ENCODE measurements at regions not wholly inside any gene's neighbourhood (a gene's known extent, or its start where the extent isn't known, plus 50 kb on each side); places are given as distances from the start of the nearest gene placed in this dataset.

GRCh38 chr1:102097451-102097850 is 100.7 kb upstream of the OLFM3 start:
- no peaks in the 10 kb centered on the region for H3K27me3 Mint-ChIP-seq (ENCODE audit: low read depth)
- H3K9me3 Mint-ChIP-seq = no peaks in the 10 kb centered on the region
- CTCF ChIA-PET = no interaction called here
- DNase-seq = no peak
- no peak overlapping the region for H3K27ac Mint-ChIP-seq
- H3K4me3 Mint-ChIP-seq = no peak overlapping the region
- H3K36me3 Mint-ChIP-seq (ENCODE audit: low read depth) = no peaks in the 10 kb centered on the region
- H3K4me1 Mint-ChIP-seq (ENCODE audit: low read depth) = no peaks in the 10 kb centered on the region
- intact Hi-C loops (cut with micrococcal nuclease) = no loop called here

- H3K4me3 Mint-ChIP-seq = no peak overlapping the region
- H3K9me3 Mint-ChIP-seq = no peaks in the 10 kb centered on the region
Observed at GRCh38 chr1:102096162-102096561, 99.4 kb upstream of the OLFM3 start.

DNA sequence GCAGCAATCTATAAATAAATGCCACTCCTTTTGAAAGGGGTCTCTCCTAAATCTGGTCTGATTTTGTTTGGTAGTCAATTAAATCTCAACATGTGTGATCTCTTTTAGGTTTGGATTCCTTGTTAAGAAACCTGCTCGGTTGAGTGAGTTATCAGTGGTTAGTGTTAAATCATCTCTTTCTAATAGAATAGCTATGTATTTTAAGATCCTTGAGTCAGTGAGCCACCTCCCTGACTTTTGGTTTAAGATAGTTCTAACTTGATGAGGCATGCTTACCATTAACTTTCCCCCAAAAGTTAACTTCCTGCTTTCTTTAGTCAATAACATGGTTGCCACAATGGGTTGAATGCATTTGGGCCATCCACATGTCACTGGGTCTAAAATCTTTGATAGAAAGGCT is 93.1 kb upstream of the OLFM3 start:
- Mint-ChIP-seq H3K4me3 (no peak overlapping the region), H3K9me3 (no peaks in the 10 kb centered on the region), H3K27ac (no peak overlapping the region), H3K36me3 (ENCODE audit: low read depth) (no peaks in the 10 kb centered on the region), H3K27me3 (ENCODE audit: low read depth) (no peaks in the 10 kb centered on the region), H3K4me1 (ENCODE audit: low read depth) (no peaks in the 10 kb centered on the region)
- intact Hi-C loops (cut with micrococcal nuclease) = no loop called here
- CTCF ChIA-PET = no interaction called here
- DNase-seq = no peak

More at GRCh38 chr1:102096162-102096561, 99.4 kb upstream of the OLFM3 start:
- CTCF ChIA-PET = no interaction called here
- intact Hi-C loops (cut with micrococcal nuclease) = no loop called here
- Mint-ChIP-seq H3K27me3 (ENCODE audit: low read depth) (no peaks in the 10 kb centered on the region), H3K4me1 (ENCODE audit: low read depth) (no peaks in the 10 kb centered on the region), H3K36me3 (ENCODE audit: low read depth) (no peaks in the 10 kb centered on the region), H3K27ac (no peak overlapping the region)
- no peak for DNase-seq

DNA sequence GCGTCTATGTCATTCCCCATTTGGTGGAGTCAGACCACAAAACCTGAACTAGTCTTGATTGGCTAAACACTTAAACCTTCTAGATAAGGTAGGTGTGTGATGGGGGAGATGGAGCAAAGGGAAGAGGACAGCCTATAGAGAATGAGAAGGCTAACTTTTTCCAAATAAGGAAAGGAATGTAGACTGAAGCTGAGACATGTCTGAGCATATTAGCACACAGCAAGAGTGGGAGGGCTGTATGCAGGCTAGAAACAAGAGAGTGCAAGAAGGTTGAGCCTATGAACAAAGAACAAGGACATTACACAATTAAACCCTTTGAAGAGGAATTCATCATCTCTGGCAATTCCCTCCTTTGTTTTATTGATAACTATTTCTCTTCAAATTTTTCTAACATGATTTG is 89.2 kb upstream of the OLFM3 start:
- CTCF ChIA-PET = no interaction called here
- Mint-ChIP-seq H3K27ac (no peak overlapping the region), H3K27me3 (ENCODE audit: low read depth) (no peaks in the 10 kb centered on the region), H3K4me1 (ENCODE audit: low read depth) (no peaks in the 10 kb centered on the region), H3K4me3 (no peak overlapping the region), H3K36me3 (ENCODE audit: low read depth) (no peaks in the 10 kb centered on the region), H3K9me3 (no peaks in the 10 kb centered on the region)
- intact Hi-C loops (cut with micrococcal nuclease) = no loop called here
- DNase-seq = no peak

DNA sequence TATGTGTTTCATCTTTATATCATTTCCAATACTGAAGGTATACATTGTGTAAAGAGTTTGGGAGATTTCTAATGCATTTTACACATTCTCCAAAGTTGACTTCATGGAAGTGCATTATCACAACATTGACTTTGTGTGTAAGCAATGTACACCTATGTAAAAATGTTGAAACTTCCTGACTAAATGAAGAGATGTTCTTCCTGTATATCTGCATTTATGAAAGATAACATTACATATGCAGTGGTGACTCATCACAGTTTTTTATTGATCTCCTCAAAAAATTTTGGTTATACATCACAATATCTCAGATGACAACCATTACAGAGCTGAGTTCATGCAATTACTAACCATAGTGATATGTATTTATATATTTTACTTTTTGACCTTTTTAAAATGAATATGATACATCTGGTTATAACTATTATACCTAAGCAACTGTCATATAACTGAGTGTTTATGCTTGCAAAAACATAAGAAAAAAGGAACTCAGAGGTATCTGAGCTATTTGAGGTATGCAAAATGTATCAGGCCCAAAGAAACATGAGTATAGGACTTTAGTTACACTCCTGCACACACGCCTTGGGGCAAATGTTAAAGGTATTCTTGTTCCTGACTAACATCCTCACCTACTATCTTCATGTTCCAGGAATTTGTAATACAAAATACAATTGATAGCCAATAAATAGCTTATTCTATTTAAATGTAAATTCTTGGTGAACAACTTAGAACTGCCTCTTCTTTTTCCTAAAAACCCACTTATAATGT is 88.2 kb upstream of the OLFM3 start:
- Mint-ChIP-seq H3K27ac (no peak overlapping the region), H3K4me1 (ENCODE audit: low read depth) (no peaks in the 10 kb centered on the region), H3K9me3 (no peaks in the 10 kb centered on the region), H3K36me3 (ENCODE audit: low read depth) (no peaks in the 10 kb centered on the region), H3K4me3 (no peak overlapping the region), H3K27me3 (ENCODE audit: low read depth) (no peaks in the 10 kb centered on the region)
- intact Hi-C loops (cut with micrococcal nuclease) = no loop called here
- DNase-seq = no peak
- CTCF ChIA-PET = no interaction called here

- no peaks in the 10 kb centered on the region for H3K27me3 Mint-ChIP-seq (ENCODE audit: low read depth)
- no peaks in the 10 kb centered on the region for H3K9me3 Mint-ChIP-seq
- no peaks in the 10 kb centered on the region for H3K4me1 Mint-ChIP-seq (ENCODE audit: low read depth)
- no peak for DNase-seq
- no peak overlapping the region for H3K4me3 Mint-ChIP-seq
- intact Hi-C loops (cut with micrococcal nuclease) = no loop called here
- no peak overlapping the region for H3K27ac Mint-ChIP-seq
- CTCF ChIA-PET = no interaction called here
- no peaks in the 10 kb centered on the region for H3K36me3 Mint-ChIP-seq (ENCODE audit: low read depth)
Observed at GRCh38 chr1:102083192-102083591, 86.5 kb upstream of the OLFM3 start.

- no peaks in the 10 kb centered on the region for H3K36me3 Mint-ChIP-seq (ENCODE audit: low read depth)
- no peaks in the 10 kb centered on the region for H3K4me1 Mint-ChIP-seq (ENCODE audit: low read depth)
- CTCF ChIA-PET = no interaction called here
- no peak for DNase-seq
- H3K27ac Mint-ChIP-seq = no peak overlapping the region
- intact Hi-C loops (cut with micrococcal nuclease) = no loop called here
- H3K27me3 Mint-ChIP-seq (ENCODE audit: low read depth) = no peaks in the 10 kb centered on the region
- H3K4me3 Mint-ChIP-seq = no peak overlapping the region
- H3K9me3 Mint-ChIP-seq = no peaks in the 10 kb centered on the region
Observed at GRCh38 chr1:102074874-102075273, 78.1 kb upstream of the OLFM3 start.

DNA sequence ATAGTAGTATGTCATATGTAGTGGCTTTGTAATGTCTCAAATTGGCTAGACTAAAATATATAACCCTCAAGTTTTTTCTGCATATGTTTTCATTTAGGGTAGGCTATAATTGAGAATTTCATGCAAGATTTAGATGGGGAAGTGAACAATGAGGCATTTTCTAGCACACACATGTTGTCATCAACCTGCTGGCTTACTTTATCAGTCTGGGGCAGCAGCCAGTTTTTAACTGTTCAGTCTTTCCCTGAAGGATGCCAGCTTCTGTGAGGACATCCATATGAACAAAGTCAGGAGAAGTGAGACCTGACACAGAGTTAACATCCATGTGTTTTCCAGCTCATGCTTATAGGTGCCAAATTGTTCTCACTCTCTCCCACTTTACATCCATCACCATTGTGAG is 74.7 kb upstream of the OLFM3 start:
- intact Hi-C loops (cut with micrococcal nuclease) = no loop called here
- Mint-ChIP-seq H3K27me3 (ENCODE audit: low read depth) (no peaks in the 10 kb centered on the region), H3K27ac (no peak overlapping the region), H3K4me1 (ENCODE audit: low read depth) (no peaks in the 10 kb centered on the region), H3K4me3 (no peak overlapping the region), H3K9me3 (peaks cover 3% of the 10 kb centered on the region), H3K36me3 (ENCODE audit: low read depth) (no peaks in the 10 kb centered on the region)
- no peak for DNase-seq
- CTCF ChIA-PET = no interaction called here

DNA sequence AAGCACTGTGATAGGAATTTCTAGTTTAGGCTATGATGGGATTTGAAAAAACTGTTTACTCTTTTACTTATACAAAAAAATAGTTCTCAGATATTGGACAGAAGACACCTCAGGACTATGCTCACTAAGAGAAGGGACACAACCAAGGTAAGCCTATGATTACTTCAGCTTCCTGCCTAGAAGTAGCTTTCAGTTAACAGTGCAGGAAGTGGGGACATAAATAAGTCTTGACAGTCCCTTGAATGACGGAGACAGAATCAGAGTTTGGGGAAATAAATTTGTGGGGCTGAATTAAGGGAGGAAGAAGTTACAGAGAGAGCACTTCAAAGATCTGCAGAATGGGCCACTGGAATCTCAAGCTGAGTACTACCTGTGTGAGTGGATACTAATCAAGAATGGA is 53.8 kb upstream of the OLFM3 start:
- Mint-ChIP-seq H3K4me3 (no peak overlapping the region), H3K4me1 (ENCODE audit: low read depth) (no peaks in the 10 kb centered on the region), H3K9me3 (no peaks in the 10 kb centered on the region), H3K36me3 (ENCODE audit: low read depth) (no peaks in the 10 kb centered on the region), H3K27ac (no peak overlapping the region), H3K27me3 (ENCODE audit: low read depth) (no peaks in the 10 kb centered on the region)
- CTCF ChIA-PET = no interaction called here
- intact Hi-C loops (cut with micrococcal nuclease) = no loop called here
- DNase-seq = no peak

- Mint-ChIP-seq H3K9me3 (no peaks in the 10 kb centered on the region), H3K27me3 (ENCODE audit: low read depth) (no peaks in the 10 kb centered on the region), H3K36me3 (ENCODE audit: low read depth) (no peaks in the 10 kb centered on the region), H3K4me1 (ENCODE audit: low read depth) (no peaks in the 10 kb centered on the region), H3K4me3 (no peak overlapping the region), H3K27ac (no peak overlapping the region)
- DNase-seq = no peak
- intact Hi-C loops (cut with micrococcal nuclease) = no loop called here
- CTCF ChIA-PET = no interaction called here
Observed at GRCh38 chr1:102047724-102048123, 51.0 kb upstream of the OLFM3 start.
